Tibial artery (tissue), 4 donors: ENCODE measurements at regions not wholly inside any gene's neighbourhood (a gene's known extent, or its start where the extent isn't known, plus 50 kb on each side); places are given as distances from the start of the nearest gene placed in this dataset.

ENCODE experiments used
- DNase-seq, 2 donors: peaks; one replicate each; pipeline ENCODE4 v3.0.0-alpha.2; 2019
- H3K27ac ChIP-seq, 2 donors: fragments of 200-600 bp; sonication (generic) in 1 of 2; 1 replicate in 1 of 2; 2 replicates in 1 of 2; pipeline ENCODE4 v1.5.1; 2018 to 2019; ENCODE audit warnings: mild to moderate bottlenecking in 1 of 2
- H3K27me3 ChIP-seq, 2 donors: fragments of 200-600 bp; sonication (generic) in 1 of 2; one replicate each; pipeline versions ENCODE4 v1.5.1 to v1.6.0; 2016 to 2019
- H3K36me3 ChIP-seq, 3 donors: fragments of 200-600 bp; sonication (generic) in 2 of 3; one replicate each; pipeline ENCODE4 v1.5.1; 2016 to 2019; ENCODE audit warnings: mild to moderate bottlenecking in 2 of 3
- H3K4me1 ChIP-seq, 4 donors: fragments of 200-600 bp; sonication (generic) in 2 of 4; 1 replicate in 3 of 4; 2 replicates in 1 of 4; pipeline ENCODE4 v1.5.1; 2016 to 2019
- H3K4me3 ChIP-seq, 2 donors: fragments of 200-600 bp; sonication (generic) in 1 of 2; 1 replicate in 1 of 2; 2 replicates in 1 of 2; pipeline ENCODE4 v1.5.1; 2018 to 2019; ENCODE audit warnings: mild to moderate bottlenecking in 2 of 2
- H3K9me3 ChIP-seq, 3 donors: fragments of 200-600 bp; sonication (generic) in 1 of 3; one replicate each; pipeline ENCODE4 v1.5.1; 2016 to 2019
- intact Hi-C: fragments of 100-400 bp; cut with DNase I; formaldehyde crosslinking; loops from one replicate; pipeline ENCODE4 v1.15.0; 2023; ENCODE audit warnings: low total_unique reads
- TF ChIP-seq, protein P1 (sequence below), 2 experiments: fragments of 200-600 bp in 1 of 2; fragments of 450-650 bp in 1 of 2; IDR thresholded peaks; one replicate each; pipeline ENCODE4 v1.5.1; 2017 to 2019; ENCODE audit warnings: antibody characterized with exemption in 2 of 2, mild to moderate bottlenecking in 1 of 2, moderate library complexity in 1 of 2

DNA sequence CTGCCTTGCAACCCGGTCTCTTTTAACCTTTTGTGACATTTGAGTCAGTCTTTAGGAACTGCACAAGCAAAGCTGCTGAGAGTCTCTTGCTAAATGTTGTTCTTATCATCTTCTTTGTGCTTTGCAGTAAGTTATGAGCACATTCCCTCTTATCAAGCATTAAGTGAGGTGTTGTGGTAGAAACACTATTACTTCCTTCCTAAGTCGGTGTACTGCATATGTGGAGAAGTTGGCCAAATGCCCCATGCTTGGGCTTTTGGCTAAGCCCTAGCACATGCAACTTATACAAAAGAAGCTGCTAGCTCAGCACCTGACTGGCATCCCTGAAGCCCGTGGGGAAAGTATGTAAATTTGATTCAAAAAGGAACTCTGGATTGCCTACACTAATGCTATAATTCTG lies 136.5 kb upstream of the RBMS3 start:
- H3K4me1 ChIP-seq: peaks cover 0 to 24% (median 6%) of the 10 kb centered on the region in 4 donors
- DNase-seq: no peak

DNA sequence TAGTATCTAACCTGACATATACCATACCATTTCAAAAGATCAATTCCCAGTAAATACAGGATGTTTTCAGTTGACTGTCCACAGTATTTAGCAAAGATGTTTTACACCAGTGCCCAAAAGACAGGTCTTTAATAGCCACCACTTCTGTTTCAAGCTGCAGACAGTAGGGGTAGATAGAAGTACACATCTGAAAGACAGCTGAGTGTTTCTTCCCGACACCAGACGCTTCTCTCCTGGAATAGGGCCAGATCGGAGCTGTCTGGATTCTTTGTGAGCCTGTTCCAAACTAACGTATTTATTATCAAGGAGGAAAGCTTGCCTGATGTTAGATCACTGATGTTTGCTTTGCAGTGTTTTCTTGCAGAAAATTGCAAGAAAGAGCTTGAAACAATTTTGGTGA lies 136.1 kb upstream of the RBMS3 start:
- Histone ChIP-seq H3K4me1 (peaks cover 0 to 23% (median 6%) of the 10 kb centered on the region in 4 donors), H3K27ac (no peak overlapping the region), H3K27me3 (no peaks in the 10 kb centered on the region), H3K4me3 (no peak overlapping the region), H3K9me3 (no peaks in the 10 kb centered on the region), H3K36me3 (no peaks in the 10 kb centered on the region)
- DNase-seq: no peak
- TF ChIP-seq, protein P1, sequence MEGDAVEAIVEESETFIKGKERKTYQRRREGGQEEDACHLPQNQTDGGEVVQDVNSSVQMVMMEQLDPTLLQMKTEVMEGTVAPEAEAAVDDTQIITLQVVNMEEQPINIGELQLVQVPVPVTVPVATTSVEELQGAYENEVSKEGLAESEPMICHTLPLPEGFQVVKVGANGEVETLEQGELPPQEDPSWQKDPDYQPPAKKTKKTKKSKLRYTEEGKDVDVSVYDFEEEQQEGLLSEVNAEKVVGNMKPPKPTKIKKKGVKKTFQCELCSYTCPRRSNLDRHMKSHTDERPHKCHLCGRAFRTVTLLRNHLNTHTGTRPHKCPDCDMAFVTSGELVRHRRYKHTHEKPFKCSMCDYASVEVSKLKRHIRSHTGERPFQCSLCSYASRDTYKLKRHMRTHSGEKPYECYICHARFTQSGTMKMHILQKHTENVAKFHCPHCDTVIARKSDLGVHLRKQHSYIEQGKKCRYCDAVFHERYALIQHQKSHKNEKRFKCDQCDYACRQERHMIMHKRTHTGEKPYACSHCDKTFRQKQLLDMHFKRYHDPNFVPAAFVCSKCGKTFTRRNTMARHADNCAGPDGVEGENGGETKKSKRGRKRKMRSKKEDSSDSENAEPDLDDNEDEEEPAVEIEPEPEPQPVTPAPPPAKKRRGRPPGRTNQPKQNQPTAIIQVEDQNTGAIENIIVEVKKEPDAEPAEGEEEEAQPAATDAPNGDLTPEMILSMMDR (IDR thresholded peaks at IDR 0.05): no peak
- intact Hi-C loops: no loop called here

More for the DNA sequence above, 136.5 kb upstream of the RBMS3 start:
- H3K36me3 ChIP-seq: no peaks in the 10 kb centered on the region
- no peak overlapping the region for H3K4me3 ChIP-seq
- H3K27ac ChIP-seq: no peak overlapping the region
- TF ChIP-seq, protein P1 (IDR thresholded peaks at IDR 0.05): no peak
- no peaks in the 10 kb centered on the region for H3K9me3 ChIP-seq
- intact Hi-C loops: no loop called here
- no peaks in the 10 kb centered on the region for H3K27me3 ChIP-seq

DNA sequence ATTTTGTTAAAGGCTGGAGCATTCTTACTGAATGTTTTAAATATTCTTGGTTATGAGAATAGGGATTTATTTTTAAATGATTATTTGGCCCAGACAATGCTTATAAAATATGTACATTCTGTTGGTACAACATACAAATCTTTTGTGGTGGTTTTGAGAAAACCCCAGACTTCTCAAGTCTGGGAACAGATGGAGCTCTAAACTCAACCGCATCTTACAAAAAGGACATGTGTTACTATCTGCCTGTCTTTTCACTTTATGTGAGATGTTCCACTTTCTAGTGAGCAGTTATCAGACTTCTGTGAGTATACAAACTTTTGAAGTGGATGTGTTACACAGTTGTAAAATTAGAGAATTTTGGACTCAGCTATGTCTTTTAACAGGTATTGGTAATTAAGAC lies 135.5 kb upstream of the RBMS3 start:
- DNase-seq: no peak
- intact Hi-C loops: no loop called here

DNA sequence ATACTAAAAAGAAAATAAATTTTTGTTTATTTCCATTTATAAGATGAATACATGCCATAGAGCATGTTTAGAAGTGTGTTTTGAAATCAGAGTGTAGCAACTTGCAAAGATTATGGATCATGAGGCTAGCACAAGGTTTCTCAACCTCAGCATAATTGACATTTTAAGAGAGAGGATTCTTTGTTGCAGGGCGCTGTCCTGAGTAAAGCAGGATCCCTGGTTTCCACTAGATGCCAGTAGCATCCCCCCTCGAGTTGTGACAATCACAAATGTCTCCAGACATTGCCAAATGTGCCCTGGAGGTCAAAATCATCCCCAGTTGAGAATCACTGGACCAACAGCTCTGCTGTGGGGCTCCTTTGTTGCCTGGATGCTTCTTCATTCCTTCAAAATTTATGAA lies 128.5 kb upstream of the RBMS3 start:
- Histone ChIP-seq H3K27me3 (no peaks in the 10 kb centered on the region), H3K4me1 (no peaks in the 10 kb centered on the region), H3K4me3 (no peak overlapping the region), H3K27ac (no peak overlapping the region), H3K9me3 (no peaks in the 10 kb centered on the region), H3K36me3 (no peaks in the 10 kb centered on the region)
- no peak for DNase-seq
- intact Hi-C loops: no loop called here
- TF ChIP-seq, protein P1 (IDR thresholded peaks at IDR 0.05): no peak

More for the DNA sequence above, 135.5 kb upstream of the RBMS3 start:
- Histone ChIP-seq H3K4me1 (peaks cover 0 to 18% (median 6%) of the 10 kb centered on the region in 4 donors), H3K27ac (no peak overlapping the region), H3K4me3 (no peak overlapping the region), H3K27me3 (no peaks in the 10 kb centered on the region), H3K36me3 (no peaks in the 10 kb centered on the region), H3K9me3 (no peaks in the 10 kb centered on the region)
- TF ChIP-seq, protein P1 (IDR thresholded peaks at IDR 0.05): no peak

DNA sequence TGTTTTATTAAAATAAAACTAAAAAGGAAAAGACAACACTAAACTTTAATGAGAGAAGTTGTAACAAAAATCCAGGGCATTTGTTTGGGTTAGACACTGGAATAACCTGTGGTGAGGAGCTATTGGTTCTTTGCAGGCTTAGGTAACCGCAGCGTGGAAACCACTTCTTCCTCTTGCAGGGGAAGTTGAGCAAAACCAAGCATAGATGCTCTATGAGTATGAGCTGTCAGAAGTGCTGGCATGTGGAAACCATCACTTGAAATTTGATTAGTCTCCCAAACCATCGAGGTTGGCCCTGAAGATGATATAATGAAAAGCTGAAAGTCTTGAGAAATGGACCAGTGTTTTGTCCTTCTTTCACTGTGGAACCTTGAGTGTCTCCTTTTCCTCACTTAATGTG lies 127.1 kb upstream of the RBMS3 start:
- no peak for DNase-seq
- no peak overlapping the region for H3K4me3 ChIP-seq
- H3K4me1 ChIP-seq: no peaks in the 10 kb centered on the region
- no peaks in the 10 kb centered on the region for H3K9me3 ChIP-seq
- no peaks in the 10 kb centered on the region for H3K27me3 ChIP-seq
- no peaks in the 10 kb centered on the region for H3K36me3 ChIP-seq
- TF ChIP-seq, protein P1 (IDR thresholded peaks at IDR 0.05): no peak
- H3K27ac ChIP-seq: no peak overlapping the region
- intact Hi-C loops: no loop called here

DNA sequence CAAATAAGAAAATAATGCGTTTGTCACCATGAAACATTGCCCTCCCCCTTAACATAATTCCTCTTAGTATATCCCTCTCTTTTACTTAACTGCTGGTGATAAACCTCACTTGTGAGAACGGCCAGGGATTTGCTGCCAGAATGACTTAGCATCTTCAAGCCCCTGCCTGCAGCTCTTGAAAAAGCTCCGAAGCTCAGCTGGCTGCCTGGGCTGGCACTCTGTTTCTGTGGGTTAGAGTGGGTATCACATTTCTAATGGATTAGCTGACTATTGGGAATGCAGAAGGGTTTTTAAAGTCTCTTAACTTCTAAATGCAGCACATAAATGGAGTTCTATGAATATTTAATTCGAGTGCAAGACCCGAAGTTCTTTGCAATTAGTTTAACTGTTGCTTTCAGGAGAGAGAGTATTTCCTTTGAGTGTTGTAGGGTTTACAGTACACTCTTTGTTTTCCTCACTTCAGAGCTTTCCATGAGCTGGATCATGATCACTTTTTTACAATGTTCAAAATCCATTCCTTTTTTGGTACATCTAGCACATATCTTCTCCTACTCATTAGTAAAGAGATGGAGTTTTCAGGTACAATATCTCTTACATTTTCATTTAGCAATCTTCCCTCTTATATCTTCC lies 124.7 kb upstream of the RBMS3 start:
- H3K27ac ChIP-seq: no peak overlapping the region
- no peak overlapping the region for H3K4me3 ChIP-seq
- H3K9me3 ChIP-seq: no peaks in the 10 kb centered on the region
- no peak for DNase-seq
- intact Hi-C loops: no loop called here
- TF ChIP-seq, protein P1 (IDR thresholded peaks at IDR 0.05): no peak
- H3K4me1 ChIP-seq: no peaks in the 10 kb centered on the region
- no peaks in the 10 kb centered on the region for H3K27me3 ChIP-seq
- no peaks in the 10 kb centered on the region for H3K36me3 ChIP-seq
